H1 (cell line): ENCODE measurements at regions not wholly inside any gene's neighbourhood (a gene's known extent, or its start where the extent isn't known, plus 50 kb on each side); places are given as distances from the start of the nearest gene placed in this dataset.

Experiments used
- JUN ChIP-seq: IDR thresholded peaks from 2 replicates; pipeline ENCODE4 v1.6.1; 2011; ENCODE audit warnings: low read depth, mild to moderate bottlenecking, improper control_type of control experiment, low read length
- JUND ChIP-seq: IDR thresholded peaks from 2 replicates; pipeline ENCODE4 v1.6.1; 2011; ENCODE audit warnings: mild to moderate bottlenecking, improper control_type of control experiment, low read length
- RAD21 ChIP-seq, 2 experiments: IDR thresholded peaks in 1 of 2; conservative IDR thresholded peaks in 1 of 2; 2 replicates each; pipeline ENCODE4 v1.6.1; 2011; ENCODE audit warnings: low read depth in 2 of 2, low read length in 2 of 2, improper control_type of control experiment in 1 of 2, inconsistent platforms in 1 of 2, mild to moderate bottlenecking in 1 of 2, moderate library complexity in 1 of 2
- SP4 ChIP-seq: IDR thresholded peaks from 2 replicates; pipeline ENCODE4 v1.6.1; 2012; ENCODE audit warnings: low read length, inconsistent platforms
- ZNF274 ChIP-seq: IDR thresholded peaks from 2 replicates; pipeline ENCODE4 v1.7.0; 2012; ENCODE audit warnings: low read length, borderline replicate concordance; ENCODE audit errors: extremely low read depth

DNA sequence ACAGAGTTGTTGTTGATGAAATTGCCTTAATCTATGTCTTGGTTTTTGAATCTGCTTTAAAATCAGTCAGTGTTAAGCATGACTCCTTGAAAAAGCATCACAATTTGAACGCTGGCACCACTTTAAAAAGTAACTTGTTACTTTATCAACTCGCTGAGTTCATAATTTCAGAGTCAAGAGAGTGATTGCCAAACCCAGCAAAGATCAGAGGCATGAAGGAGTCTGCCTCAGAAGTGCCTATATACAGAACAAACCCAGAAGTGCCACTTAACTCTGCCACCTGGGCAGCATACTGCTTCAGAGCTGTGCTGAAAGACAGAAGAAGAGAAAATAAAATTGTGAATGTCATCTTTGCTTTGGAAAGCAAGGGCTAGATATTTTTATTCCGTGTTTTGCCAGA lies 73.6 kb upstream of the HCRTR2 start (continued):
- TF ChIP-seq RAD21 (IDR thresholded peaks at IDR 0.05 in 1 of 2, conservative IDR thresholded peaks at IDR 0.05 in 1 of 2; ENCODE audit: low read depth in 2 of 2, low read length in 2 of 2) (no peak), JUND (no peak), SP4 (no peak), ZNF274 (no peak), JUN (no peak)
